Muscle of back (tissue), 3 donors: ENCODE measurements at regions not wholly inside any gene's neighbourhood (a gene's known extent, or its start where the extent isn't known, plus 50 kb on each side); places are given as distances from the start of the nearest gene placed in this dataset.

ENCODE experiments used
- DNase-seq, 3 donors: peaks; one replicate each; pipeline versions ENCODE4 v3.0.0 to v3.0.0-alpha.2; 2013

DNA sequence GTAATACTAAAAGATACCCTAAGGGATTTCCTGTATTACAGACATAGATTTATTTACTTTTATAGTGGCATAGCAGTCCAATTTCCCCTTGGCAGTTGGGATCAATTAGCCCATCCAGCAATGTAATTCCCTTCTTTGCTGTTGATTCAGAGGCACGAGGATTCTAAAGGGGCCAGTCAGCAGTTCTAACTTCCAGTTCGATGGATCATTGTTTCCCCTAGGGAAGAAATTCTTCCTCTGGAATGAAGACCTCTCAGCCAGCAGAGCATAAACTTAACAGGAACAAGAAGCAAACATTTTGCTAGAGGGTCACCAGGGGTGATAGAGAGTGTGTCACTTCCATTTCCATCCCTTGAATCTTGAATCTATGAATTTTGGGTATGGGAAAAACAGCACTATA lies 395.7 kb upstream of the NOVA1 start:
- peak in 1 of 3 donors; percentile 47 for DNase-seq

DNA sequence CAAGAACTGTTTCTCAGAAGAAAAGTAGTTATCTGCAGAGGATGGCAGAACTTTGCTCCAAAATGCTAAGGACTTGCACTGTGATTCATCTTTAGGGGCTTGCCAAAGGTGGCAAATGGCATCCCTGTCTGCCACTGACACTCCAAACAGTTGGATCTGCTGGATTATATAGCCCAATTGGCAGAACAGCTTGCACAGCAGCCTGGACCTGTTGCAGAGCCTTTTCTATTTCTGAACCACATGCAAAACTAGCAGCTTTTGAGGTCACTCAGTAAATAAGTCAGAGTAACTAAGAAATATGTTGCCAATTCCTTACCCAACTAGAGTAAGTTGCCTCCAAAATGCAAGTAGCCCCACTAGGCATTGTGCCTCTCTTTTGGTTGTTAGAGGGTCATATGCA lies 397.5 kb upstream of the NOVA1 start:
- DNase-seq = no peak

DNA sequence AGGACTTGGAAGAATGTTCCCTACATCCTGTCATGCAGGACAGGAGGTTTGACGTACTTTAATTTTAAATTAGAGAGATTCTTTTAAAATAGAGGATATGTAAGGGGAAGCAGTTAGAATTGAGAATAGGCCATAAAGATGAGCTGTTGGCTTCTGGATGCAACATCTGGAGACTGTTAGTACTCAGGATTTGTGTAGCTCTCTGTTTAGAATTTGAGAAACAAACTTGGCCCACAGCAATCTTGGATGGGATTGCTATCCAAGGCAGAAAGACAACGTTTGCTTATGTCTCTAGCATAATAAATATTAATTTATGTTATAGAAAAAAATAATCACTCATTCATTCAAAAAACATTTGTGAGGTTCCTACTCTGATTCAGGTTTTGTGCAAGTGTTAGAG lies 398.4 kb upstream of the NOVA1 start:
- DNase-seq = peak; percentile 78 to 94 (median 85)

DNA sequence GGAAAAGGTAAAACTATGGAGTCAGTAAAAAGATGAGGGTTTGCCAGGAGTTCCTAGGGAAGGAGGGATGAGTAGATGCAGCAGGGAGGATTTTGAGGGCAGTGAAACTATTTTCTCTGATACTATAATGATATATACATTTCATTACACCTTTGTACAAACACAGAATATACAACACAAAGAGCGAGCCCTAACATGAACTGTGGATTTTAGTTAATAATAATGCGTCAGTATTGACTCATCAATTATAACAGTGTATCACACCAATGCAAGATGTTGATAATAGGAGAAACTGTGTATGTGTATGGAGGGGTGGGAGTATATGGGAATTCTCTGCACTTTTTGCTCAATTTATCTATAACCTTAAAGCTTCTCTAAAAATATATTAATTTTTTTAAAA lies 404.3 kb upstream of the NOVA1 start:
- no peak for DNase-seq

DNA sequence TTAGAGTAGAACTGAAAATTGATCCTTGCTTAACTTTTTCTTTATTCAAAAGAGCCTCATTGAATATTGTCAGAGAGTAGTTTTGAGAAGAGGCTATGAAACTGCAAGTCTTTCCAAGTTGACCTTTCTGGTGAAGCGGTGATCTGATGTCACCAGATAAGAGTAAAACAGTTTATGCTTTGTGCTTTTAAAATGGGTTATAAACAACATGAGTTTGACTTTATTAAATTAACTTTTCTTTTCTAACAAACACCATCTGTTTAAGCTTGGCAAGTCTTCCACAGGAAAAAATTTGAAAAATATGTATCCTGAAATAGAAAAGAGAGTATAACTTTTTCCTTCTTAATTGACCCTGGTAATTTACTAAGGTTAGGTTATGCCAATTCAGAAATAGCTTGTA lies 408.7 kb upstream of the NOVA1 start:
- DNase-seq = peak in 1 of 3 donors; percentile 45

DNA sequence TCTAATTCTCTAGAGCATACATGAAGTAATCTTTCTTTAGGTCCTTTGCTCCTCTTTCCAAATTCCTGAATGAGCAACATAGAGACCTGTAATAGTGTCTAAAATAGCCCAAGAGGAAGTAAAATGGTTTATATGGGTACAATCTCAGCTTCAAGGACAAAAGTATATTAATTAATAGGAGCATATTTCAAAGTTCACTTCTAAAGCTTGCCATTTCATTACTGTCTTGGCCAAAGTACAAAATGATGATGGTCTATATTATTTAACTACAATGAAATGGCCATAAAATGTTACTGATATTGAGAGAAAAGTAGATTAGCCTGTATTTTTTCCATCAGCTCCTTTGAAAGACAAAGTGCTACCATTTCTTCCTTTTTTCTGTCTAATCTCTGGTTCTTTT lies 410.4 kb upstream of the NOVA1 start:
- no peak for DNase-seq

DNA sequence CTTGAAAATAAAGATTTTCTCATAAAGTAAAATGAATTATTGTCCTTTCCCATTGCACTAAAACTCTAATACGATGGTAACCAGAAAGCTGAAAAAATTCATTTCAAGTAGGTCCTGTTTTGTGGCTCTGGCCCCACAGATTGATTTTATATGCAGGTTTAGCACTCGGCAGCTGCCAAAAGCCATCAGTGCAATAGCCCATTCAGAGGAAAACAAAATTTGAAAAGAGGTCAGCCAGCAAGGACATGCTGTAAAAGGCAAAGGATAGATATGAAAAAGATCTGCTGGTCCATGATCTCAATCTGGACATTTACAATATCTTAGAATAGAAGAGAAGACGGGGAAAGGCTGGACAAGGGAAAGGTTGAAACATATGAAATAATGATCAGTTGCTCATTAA lies 414.8 kb upstream of the NOVA1 start:
- no peak for DNase-seq

DNA sequence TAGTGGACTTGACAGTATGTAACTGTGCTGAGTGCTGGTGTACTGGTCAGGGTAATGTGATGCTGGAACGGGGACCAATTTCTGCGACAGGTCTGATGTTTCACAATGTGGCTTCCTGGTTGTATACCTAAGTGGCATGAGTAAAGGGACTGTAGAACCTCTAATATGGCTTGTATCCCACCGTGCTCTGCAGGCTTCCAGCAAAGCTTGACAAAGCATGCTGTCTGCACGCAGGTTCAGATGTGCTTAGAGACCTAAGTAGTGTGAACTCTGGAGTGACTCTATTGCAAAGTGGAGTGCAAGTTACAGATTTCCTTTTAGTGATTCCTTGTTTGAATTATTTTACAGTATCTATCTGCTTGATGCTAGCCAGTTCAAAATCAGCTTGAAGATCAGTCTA lies 415.8 kb upstream of the NOVA1 start:
- no peak for DNase-seq

DNA sequence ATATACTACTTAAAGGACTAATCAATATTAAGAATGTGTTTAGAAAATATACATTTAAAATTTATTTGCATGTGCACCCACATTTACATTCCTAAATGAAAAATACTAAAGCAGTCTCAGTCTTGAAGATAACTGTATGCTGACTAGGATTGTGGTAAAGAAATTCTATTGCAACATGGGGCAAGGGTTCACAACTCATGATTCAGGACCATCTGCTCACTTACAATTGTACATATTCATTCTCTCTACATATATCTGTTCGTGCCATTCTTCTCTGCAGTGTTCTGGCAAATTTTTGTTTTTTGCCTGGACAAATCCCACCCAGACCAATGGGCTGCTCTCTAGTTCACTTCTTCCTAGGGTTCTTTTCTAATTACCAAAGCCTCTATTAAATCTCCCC lies 417.2 kb upstream of the NOVA1 start:
- no peak for DNase-seq

DNA sequence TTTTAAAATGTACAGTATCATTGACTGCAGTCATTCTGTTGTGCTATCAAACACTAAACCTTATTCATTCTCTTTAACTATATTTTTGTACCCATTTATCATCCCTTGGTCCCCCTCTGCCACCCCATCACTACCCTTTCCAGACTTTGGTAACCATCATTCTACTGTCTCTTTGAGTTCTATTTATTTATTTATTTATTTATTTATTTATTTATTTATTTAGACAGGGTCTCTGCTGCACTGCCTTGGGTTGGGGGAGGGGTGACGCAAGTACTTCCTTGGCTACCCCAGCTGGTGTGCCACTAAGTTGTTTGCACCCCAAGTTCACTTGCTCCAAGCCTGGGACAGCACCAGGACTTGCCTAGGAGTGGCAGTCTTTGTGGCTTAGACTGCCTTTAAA lies 427.8 kb upstream of the NOVA1 start:
- DNase-seq = no peak

DNA sequence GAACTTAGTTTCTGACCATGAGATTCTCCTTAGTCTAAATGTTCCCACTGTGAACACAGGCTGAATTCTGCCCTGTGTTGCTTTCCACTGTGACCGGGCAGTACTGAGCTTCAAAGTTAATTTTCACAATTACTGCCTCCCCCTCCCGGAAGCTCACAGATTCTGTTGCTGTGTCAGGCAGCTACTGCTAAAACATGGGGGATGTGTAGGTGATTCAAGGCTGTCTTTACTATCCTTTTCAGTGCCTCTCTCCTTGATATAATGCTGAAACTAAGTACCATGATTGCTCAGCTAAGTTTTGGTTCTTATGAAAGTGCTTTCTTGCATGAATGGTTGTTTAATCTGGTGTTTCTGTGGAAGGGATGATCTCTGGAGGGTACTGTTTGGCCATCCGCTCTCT lies 428.3 kb upstream of the NOVA1 start:
- no peak for DNase-seq

DNA sequence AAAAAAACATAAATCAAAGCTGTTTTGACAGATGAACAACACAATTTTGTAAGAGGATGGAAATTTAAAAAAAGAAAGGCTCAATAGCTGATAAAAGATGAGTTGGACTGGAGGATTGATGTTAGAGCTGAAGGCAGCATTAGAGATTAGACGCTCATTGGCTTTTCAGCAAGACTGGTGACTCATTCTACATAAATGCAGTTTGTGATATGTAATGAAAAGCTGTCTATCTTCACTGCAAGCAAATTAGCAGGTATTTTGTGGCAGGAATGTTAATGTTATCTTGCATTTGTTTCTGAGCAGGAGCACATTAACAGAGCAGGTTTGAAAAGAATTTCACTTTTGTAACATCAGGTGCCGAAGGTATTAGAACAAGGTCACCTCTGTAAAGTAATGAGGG lies 442.7 kb upstream of the NOVA1 start:
- no peak for DNase-seq

DNA sequence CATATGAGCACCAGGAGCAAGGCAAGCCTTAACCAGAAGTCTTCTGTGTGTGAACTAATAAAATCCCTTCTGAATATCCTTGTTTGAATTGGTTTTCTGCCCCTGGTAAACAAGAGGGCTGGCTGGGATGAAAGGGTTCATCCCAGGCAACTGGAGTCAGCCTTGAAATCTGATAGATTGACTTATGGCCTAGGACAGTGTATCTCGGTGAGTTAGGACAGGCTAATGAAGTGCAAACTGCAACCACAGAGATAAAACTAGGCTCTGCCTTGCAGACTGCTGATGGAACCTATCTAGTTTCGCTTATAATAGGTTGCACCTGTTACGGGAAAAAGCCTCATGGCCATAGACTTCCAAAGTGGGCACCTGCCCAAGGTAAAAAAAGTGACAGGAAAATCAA lies 451.9 kb upstream of the NOVA1 start:
- peak in 1 of 3 donors; percentile 56 for DNase-seq

DNA sequence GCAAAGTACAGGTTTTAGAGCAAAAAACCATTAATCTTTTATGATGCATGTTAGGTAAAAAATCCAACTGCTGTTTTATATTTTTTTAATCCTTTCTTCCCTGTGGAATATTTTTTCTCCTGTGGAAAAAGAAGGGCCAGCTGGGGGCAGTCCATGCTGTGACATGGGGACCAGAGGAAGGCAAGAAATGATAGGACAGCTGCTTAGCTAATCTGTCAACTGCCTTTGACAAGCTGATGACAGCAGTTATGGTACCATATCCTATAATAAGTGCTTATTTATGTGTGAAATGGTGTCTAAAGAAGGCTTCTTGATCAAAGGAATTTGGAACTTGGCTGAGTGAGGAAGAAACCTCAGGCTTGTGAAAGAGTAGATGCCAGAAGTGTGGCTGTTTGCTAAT lies 452.4 kb upstream of the NOVA1 start:
- peak in 1 of 3 donors; percentile 50 for DNase-seq

DNA sequence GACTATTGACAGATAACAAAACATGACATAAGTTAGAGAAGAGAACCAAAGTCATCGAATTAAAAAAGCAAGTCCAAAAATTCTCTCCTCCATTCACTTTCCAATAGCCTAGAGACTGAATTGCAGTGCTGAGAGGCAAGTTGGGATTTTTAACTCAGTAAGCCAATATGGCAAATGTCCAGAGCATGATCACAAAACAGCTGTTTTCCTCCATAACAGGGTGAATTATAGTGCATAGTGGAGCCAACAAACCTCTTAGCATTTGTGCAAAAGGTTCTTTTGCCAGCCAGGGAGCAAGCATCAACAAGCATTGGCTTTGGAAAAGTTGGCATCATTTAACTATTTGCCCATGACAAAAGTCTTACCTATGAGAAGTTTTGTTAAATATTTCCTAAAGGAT lies 458.8 kb upstream of the NOVA1 start:
- DNase-seq = peak; percentile 82 to 93 (median 86)

DNA sequence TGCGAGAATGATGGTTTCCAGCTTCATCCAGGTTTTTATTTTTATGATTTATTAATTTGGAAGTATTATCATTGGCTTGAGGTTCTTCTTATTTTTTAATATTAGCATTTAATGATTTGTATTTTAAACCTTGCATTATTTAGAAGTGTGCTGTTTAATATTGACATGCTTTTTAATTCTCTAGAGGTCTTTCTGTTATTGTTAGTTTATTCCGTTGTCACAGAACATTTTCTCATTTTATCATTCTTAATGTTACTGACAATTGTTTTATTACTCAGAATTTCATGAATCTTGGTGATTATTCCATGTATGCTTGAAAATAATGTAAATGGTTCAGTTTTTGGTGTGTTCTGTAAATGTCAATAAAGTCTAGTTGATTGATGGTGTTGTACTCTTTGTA lies 463.5 kb upstream of the NOVA1 start:
- peak in 2 of 3 donors; percentile 33 to 53 for DNase-seq

DNA sequence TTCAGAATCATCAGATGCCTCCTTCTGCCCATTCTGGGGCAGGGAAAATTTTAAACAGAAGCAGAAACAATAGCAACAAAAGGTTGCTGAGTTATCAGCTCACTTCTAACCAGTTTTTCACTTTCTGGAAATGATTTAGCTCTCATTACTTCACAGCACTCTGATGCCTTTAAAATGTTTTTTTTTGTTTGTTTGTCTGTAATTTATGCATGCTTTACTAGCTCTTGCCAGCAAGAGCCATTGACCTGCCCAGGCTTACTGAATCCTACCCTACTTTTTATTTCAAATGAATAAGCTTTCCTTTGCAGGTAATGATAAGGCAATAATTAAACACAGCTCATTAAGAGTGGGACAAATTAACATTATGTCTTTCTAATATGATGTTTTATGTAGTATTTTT lies 466.1 kb upstream of the NOVA1 start:
- no peak for DNase-seq

DNA sequence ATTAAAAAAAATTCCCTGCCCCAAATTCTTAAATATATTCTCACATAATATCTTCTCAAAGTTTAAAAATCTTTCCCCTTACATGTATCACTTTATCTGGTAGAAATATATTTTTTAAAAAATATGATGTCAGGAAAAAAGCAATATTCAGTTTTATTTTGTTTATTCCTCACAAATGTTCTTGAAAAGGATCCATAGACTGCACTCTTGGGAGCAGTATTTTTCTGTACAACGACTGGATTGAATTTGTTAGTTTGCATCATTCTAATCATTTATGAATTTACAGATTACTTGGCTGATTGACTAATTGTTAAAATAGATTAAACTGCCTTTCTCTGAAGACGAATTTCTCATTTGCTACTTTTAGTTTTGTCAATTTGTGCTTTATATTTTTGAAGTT lies 468.1 kb upstream of the NOVA1 start:
- no peak for DNase-seq

DNA sequence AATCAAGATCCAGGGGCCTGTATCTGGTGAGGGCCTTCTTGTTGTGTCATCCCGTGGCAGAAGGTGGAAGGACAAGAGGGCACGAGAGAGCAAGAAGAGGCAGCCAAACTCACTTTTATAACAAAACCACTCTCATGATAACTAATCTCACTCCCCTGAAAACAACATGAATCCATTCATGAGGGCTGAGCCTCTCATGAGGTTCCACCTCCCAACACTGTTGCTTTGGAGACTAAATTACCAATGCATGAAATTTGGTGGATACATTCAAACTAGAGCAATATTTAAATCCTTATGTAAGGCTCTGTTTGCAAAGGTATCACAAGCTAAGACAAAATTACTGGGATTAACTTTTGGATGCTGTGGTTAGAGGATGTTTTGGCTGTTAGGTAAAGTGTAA lies 470.1 kb upstream of the NOVA1 start:
- DNase-seq = no peak

DNA sequence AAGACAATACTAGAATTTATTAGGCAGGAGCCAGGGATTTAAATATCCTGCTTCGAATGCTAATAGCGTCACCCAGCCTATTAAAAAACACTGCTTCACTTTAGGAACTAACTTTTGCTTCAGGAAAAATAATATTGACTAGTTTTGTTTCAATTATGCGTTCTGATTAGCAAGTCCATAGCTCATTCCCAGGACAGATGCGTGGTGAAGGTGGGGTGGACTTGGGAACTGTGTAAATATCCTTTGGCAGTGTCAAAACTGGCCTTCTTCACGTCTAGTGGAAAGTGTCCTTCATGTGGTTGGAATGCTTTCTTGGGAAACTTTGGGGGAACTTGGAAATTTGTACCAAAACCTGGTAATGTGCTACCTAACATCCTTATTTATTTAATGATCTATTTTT lies 474.8 kb upstream of the NOVA1 start:
- DNase-seq = no peak

DNA sequence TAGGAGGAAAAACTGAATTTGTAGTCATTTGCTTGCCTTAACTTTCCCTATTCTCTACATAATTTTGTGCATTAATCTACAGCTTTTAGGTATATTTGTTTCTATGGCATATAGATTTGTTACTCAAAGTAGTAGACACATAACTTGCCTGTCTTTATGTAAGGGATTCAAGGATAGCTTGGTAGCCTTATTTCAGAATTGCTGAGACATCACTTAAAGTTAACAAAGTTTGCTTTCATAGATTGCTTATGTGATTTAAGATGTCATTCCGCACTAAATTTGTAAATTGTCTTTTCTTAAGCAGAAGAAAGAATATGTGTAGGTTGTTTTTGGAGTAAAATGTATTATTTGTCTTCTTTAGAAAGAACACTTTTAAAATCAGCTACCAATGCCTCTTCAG lies 477.7 kb upstream of the NOVA1 start:
- no peak for DNase-seq

DNA sequence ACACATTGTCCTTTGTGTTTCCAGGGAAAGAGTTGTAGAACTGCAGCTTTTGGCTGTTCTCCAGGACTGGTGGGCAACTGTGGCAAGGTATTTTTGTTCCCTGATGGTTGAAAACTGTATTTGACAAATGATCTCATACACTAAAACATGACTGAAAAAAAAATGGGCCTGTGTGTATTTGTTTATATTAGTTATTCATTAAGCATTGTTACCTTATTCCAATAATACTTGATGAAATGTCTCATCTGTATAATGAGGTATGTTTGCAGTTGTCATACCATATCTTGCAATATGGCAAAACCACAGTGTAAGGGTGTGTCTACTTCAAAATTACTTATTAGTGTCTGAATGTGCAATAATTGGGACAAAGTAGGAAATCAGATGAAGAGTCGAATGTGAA lies 479.4 kb upstream of the NOVA1 start:
- no peak for DNase-seq

DNA sequence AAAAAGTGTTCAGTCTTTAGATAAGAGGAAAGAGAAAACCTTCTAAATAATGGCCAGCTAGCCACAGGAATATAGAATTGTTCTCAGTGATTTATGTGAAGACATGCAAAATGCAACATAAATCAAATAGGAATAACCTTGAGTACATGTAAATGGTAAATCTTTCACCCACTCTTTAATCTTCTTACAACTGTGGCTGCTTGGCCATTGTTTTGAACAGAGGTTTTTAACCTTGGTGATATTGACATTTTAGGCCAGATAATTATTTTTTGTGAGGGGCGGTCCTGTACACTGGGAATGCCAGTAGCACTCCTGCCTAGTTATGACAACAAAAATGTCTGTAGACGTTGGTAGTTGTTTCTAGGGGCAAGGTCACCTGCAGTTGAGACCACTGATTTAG lies 479.9 kb upstream of the NOVA1 start:
- DNase-seq = no peak

DNA sequence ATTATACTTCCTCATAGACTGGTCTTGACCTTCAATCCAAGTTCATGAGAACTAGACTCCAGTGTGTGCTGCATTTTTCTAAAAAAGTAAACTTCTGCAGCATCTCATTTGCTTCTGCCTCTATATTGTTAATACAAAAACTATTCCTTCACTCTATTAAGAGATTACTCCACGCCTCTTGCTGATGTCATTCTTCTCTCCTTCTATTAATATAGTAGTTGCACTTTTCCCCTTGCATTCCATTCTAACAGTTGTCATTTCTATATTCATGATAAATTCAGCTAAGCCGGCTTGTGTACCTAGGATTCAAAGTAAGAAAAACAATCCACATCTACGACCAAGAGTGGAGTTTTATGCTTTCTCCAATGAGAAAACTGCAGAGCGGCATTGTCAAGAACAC lies 480.4 kb upstream of the NOVA1 start:
- DNase-seq = peak in 1 of 3 donors; percentile 39

DNA sequence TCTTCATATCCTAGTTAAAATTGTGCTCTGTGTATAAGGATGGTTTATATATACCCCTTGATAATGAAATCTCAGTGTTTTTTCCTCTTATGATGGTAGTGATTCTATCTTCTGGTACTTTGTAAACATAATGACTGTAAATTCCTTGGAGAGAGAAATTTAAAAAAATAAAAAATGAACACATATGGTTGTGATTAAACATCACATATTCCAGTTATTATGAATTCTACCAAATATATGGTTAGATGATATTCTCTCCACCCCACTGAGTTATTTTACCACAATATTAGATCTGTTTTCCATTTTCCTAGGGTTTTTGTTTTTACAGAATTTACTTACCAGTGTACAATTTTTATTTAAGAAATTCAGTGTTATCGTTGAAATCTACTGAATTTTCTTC lies 481.9 kb upstream of the NOVA1 start:
- DNase-seq = peak in 1 of 3 donors; percentile 39
